ENCODE measurements at regions not wholly inside any gene's neighbourhood (a gene's known extent, or its start where the extent isn't known, plus 50 kb on each side); places are given as distances from the start of the nearest gene placed in this dataset.

DNA sequence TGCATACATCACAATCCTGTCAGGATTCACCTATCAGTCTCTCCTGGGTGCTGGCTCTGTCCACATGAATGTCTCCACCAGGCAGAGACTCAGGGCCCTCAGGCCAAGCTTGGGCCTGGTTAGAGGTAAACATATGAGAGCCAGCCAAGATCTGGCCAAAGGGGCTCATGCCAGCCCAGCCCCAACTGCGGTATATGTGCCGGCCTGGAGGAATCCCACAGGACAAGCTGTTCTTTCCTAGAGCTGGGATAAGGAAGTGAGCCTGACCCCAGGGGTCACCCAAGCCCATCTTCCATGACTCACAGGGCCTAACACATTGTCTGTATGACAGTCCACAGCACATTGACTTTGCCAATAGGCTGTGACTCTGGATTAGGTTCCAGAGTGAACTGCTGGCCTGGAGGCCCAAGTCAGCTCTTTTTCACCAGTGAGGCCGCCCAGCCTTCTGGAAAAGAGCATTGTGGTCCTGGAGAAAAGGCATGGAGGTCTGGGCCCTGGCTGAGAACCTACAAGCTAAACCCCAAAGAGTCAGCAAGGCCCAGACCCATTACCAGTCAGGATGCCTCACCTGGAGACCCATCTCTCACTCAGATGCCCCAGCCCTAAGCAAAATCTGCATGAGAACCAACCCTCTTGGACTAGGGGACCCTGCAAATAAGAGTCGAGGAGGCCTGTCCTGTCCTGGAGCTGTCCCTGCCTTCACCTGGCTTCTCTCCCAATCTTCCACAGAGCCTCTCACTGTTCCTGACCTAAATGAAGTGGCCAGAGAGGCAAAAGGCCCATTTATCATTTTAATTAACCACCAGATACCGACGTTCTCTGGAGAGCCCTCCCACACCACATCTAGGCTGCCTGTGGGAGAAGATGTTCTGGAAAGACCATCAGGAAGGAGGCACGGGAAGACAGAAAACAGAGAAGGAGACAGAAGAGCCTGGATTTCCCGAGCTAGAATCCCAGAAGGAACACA lies 120.9 kb upstream of the PKDCC start (continued):
- TF ChIP-seq, protein P1, sequence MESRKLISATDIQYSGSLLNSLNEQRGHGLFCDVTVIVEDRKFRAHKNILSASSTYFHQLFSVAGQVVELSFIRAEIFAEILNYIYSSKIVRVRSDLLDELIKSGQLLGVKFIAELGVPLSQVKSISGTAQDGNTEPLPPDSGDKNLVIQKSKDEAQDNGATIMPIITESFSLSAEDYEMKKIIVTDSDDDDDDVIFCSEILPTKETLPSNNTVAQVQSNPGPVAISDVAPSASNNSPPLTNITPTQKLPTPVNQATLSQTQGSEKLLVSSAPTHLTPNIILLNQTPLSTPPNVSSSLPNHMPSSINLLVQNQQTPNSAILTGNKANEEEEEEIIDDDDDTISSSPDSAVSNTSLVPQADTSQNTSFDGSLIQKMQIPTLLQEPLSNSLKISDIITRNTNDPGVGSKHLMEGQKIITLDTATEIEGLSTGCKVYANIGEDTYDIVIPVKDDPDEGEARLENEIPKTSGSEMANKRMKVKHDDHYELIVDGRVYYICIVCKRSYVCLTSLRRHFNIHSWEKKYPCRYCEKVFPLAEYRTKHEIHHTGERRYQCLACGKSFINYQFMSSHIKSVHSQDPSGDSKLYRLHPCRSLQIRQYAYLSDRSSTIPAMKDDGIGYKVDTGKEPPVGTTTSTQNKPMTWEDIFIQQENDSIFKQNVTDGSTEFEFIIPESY (IDR thresholded peaks at IDR 0.05) = no peak
- TF ChIP-seq YY1 (IDR thresholded peaks at IDR 0.05) = no peak
- no peak for TF ChIP-seq TAF1 (conservative IDR thresholded peaks at IDR 0.05)

DNA sequence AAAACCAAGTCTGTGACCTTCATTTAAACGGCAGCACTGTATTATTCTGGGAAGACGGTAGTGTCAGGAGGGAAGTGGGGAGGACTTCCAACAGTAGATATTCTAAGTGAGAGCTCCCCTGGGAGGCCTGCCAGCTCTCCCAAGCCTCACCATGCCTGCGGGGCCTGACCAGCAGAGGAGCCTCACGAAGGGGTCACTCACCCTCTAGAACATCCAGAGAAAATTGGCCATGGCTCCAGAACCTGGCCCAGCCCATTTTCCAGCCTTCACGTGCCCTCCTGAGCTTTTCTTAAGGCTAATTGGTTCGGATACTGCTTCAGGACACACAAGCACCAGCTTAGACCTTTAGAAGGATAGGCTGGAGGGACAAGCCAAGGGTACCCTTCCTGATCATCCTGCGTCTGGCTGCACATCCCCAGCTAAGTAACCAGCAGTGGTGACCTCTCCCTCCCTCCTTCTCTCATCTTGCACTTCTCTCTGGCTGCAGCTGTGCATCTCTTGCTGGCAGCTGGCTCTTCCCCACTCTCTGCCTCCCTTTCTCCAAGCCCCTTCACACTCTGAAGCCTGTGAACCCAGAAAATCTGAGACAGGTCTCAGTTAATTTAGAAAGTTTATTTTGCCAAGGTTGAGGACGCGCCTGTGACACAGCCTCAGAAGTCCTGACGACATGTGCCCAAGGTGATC lies 120.1 kb upstream of the PKDCC start:
- 76% methylated on average over 10 of the region's 10 CpGs for WGBS
- H3K4me3 ChIP-seq (ENCODE audit: low read depth in 1 of 3, low read length in 3 of 3) = no peak overlapping the region
- peak; percentile 64 for TF ChIP-seq NR2F2 (IDR thresholded peaks at IDR 0.05)
- TF ChIP-seq, protein P2, sequence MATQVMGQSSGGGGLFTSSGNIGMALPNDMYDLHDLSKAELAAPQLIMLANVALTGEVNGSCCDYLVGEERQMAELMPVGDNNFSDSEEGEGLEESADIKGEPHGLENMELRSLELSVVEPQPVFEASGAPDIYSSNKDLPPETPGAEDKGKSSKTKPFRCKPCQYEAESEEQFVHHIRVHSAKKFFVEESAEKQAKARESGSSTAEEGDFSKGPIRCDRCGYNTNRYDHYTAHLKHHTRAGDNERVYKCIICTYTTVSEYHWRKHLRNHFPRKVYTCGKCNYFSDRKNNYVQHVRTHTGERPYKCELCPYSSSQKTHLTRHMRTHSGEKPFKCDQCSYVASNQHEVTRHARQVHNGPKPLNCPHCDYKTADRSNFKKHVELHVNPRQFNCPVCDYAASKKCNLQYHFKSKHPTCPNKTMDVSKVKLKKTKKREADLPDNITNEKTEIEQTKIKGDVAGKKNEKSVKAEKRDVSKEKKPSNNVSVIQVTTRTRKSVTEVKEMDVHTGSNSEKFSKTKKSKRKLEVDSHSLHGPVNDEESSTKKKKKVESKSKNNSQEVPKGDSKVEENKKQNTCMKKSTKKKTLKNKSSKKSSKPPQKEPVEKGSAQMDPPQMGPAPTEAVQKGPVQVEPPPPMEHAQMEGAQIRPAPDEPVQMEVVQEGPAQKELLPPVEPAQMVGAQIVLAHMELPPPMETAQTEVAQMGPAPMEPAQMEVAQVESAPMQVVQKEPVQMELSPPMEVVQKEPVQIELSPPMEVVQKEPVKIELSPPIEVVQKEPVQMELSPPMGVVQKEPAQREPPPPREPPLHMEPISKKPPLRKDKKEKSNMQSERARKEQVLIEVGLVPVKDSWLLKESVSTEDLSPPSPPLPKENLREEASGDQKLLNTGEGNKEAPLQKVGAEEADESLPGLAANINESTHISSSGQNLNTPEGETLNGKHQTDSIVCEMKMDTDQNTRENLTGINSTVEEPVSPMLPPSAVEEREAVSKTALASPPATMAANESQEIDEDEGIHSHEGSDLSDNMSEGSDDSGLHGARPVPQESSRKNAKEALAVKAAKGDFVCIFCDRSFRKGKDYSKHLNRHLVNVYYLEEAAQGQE (IDR thresholded peaks at IDR 0.05) = no peak
- H3K36me3 ChIP-seq (ENCODE audit: control insufficient read depth in 4 of 4, insufficient read depth in 3 of 4, low read depth in 1 of 4, low read length in 3 of 4) = no peaks in the 10 kb centered on the region
- H3K9me3 ChIP-seq (ENCODE audit: control insufficient read depth in 4 of 4, low read length in 3 of 4) = no peaks in the 10 kb centered on the region
- H3K4me1 ChIP-seq (ENCODE audit: control insufficient read depth in 4 of 4, insufficient read depth in 4 of 4, low read length in 3 of 4) = no peaks in the 10 kb centered on the region
- H3K9ac ChIP-seq (ENCODE audit: low read depth in 1 of 2, low read length in 2 of 2) = no peak overlapping the region
- peak overlapping the region in 1 of 2 donors; percentile 22 for H3K27ac ChIP-seq (ENCODE audit: low read depth in 1 of 2, low read length in 2 of 2)
- no peak for DNase-seq (ENCODE audit: low spot score)
- H3K27me3 ChIP-seq (ENCODE audit: control insufficient read depth in 4 of 4, insufficient read depth in 4 of 4, low read length in 3 of 4) = no peaks in the 10 kb centered on the region

DNA sequence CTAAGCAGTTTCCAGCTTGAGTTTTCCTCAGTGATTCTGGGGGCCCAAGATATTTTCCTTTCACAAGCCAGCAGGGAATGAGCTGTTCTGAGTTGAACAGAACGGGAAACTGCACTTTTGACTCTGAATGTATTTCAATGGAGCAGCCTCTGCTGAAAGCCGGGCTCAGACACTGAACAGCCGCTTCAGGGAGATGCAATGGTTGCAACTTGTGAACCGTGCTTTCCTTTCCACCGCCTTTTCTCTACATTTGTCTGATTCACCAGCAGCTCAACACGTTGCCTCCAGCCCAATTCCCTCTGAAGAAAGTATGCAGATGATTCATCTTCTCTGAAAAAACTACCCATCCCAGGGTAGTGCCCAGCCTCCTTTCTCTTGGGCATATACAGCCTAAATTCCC lies 119.3 kb upstream of the PKDCC start:
- Histone ChIP-seq H3K9ac (ENCODE audit: low read depth in 1 of 2, low read length in 2 of 2) (no peak overlapping the region), H3K27ac (ENCODE audit: low read depth in 1 of 2, low read length in 2 of 2) (no peak overlapping the region), H3K9me3 (ENCODE audit: control insufficient read depth in 4 of 4, low read length in 3 of 4) (no peaks in the 10 kb centered on the region), H3K27me3 (ENCODE audit: control insufficient read depth in 4 of 4, insufficient read depth in 4 of 4, low read length in 3 of 4) (no peaks in the 10 kb centered on the region), H3K36me3 (ENCODE audit: control insufficient read depth in 4 of 4, insufficient read depth in 3 of 4, low read depth in 1 of 4, low read length in 3 of 4) (no peaks in the 10 kb centered on the region), H3K4me3 (ENCODE audit: low read depth in 1 of 3, low read length in 3 of 3) (no peak overlapping the region), H3K4me1 (ENCODE audit: control insufficient read depth in 4 of 4, insufficient read depth in 4 of 4, low read length in 3 of 4) (no peaks in the 10 kb centered on the region)
- 89% methylated on average over 6 of the region's 6 CpGs for WGBS
- no peak for DNase-seq (ENCODE audit: low spot score)
- TF ChIP-seq JUND (IDR thresholded peaks at IDR 0.05) = no peak
- no peak for TF ChIP-seq HNF4G (IDR thresholded peaks at IDR 0.05)
- no peak for TF ChIP-seq SP1 (IDR thresholded peaks at IDR 0.05)
- TF ChIP-seq NR2F2 (IDR thresholded peaks at IDR 0.05) = no peak
- TF ChIP-seq, protein P1 (IDR thresholded peaks at IDR 0.05) = no peak
- TF ChIP-seq EGR1 (IDR thresholded peaks at IDR 0.05; ENCODE audit: low read depth in 2 of 2) = no peak
- TF ChIP-seq, protein P3, sequence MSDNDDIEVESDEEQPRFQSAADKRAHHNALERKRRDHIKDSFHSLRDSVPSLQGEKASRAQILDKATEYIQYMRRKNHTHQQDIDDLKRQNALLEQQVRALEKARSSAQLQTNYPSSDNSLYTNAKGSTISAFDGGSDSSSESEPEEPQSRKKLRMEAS (IDR thresholded peaks at IDR 0.05) = no peak
- TF ChIP-seq YY1 (IDR thresholded peaks at IDR 0.05) = no peak
- TF ChIP-seq, protein P4, sequence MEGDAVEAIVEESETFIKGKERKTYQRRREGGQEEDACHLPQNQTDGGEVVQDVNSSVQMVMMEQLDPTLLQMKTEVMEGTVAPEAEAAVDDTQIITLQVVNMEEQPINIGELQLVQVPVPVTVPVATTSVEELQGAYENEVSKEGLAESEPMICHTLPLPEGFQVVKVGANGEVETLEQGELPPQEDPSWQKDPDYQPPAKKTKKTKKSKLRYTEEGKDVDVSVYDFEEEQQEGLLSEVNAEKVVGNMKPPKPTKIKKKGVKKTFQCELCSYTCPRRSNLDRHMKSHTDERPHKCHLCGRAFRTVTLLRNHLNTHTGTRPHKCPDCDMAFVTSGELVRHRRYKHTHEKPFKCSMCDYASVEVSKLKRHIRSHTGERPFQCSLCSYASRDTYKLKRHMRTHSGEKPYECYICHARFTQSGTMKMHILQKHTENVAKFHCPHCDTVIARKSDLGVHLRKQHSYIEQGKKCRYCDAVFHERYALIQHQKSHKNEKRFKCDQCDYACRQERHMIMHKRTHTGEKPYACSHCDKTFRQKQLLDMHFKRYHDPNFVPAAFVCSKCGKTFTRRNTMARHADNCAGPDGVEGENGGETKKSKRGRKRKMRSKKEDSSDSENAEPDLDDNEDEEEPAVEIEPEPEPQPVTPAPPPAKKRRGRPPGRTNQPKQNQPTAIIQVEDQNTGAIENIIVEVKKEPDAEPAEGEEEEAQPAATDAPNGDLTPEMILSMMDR (IDR thresholded peaks at IDR 0.05; ENCODE audit: low read depth, low read length, missing input control) = no peak
- no peak for TF ChIP-seq FOXA1 (IDR thresholded peaks at IDR 0.05)
- TF ChIP-seq GABPA (IDR thresholded peaks at IDR 0.05 in 1 of 2, conservative IDR thresholded peaks at IDR 0.05 in 1 of 2) = no peak
- no peak for TF ChIP-seq TAF1 (conservative IDR thresholded peaks at IDR 0.05)
- TF ChIP-seq, protein P2 (IDR thresholded peaks at IDR 0.05) = no peak
